SK-N-SH (cell line): ENCODE measurements at regions not wholly inside any gene's neighbourhood (a gene's known extent, or its start where the extent isn't known, plus 50 kb on each side); places are given as distances from the start of the nearest gene placed in this dataset.

Experiments used
- CTCF ChIA-PET: fragments of 300-600, 350-600 bp; formaldehyde crosslinking; extraction: SDS; loops from one replicate; lab custom pipeline; 2021; lab: Yijun Ruan, JAX
- POLR2A ChIA-PET: fragments of 350-600 bp; sonication (Branson Sonifier 250); formaldehyde crosslinking; extraction: SDS; loops from one replicate; lab custom pipeline; 2020; ENCODE audit warnings: antibody characterized with exemption, inconsistent platforms; lab: Yijun Ruan, JAX
- DNase-seq: peaks from one replicate; pipeline ENCODE4 v3.0.0; 2012
- H2AFZ ChIP-seq: fragments of 200-600 bp; sonication (generic); 2 replicates; pipeline ENCODE4 v1.8.1; 2016; ENCODE audit warnings: antibody characterized with exemption, mild to moderate bottlenecking, low read depth
- H3F3A ChIP-seq: fragments of 200-600 bp; sonication (generic); replicated peaks from 2 replicates; pipeline ENCODE3; 2016; ENCODE audit warnings: antibody characterized with exemption, mild to moderate bottlenecking; ENCODE audit not compliant: insufficient read depth
- H3K27ac ChIP-seq, 2 experiments: fragments of 200-500 bp in 1 of 2; fragments of 200-600 bp in 1 of 2; sonication (Bioruptor generic) in 1 of 2; sonication (generic), shearing (Covaris generic) in 1 of 2; 2 replicates each; pipeline versions ENCODE4 v1.5.1 to v1.6.1; 2014 to 2016; ENCODE audit warnings: low read depth in 2 of 2, inconsistent platforms in 1 of 2, low read length in 1 of 2, mild to moderate bottlenecking in 1 of 2, mixed read lengths in 1 of 2
- H3K27me3 ChIP-seq: fragments of 200-600 bp; sonication (generic), shearing (Covaris generic); 2 replicates; pipeline ENCODE4 v1.6.1; 2016; ENCODE audit warnings: mixed run types; ENCODE audit not compliant: insufficient read depth
- H3K36me3 ChIP-seq, 2 experiments: fragments of 200-500 bp in 1 of 2; fragments of 200-600 bp in 1 of 2; sonication (Bioruptor generic) in 1 of 2; sonication (generic) in 1 of 2; replicated peaks in 1 of 2; 2 replicates each; pipeline versions ENCODE3 to v1.5.1; 2014 to 2016; ENCODE audit warnings: low read length in 1 of 2, mild to moderate bottlenecking in 1 of 2; ENCODE audit not compliant: insufficient read depth in 2 of 2, control insufficient read depth in 1 of 2
- H3K4me1 ChIP-seq, 2 experiments: fragments of 200-500 bp in 1 of 2; fragments of 200-600 bp in 1 of 2; sonication (Bioruptor generic) in 1 of 2; sonication (generic), shearing (Covaris generic) in 1 of 2; 2 replicates each; pipeline versions ENCODE4 v1.5.1 to v1.6.1; 2014 to 2016; ENCODE audit warnings: low read depth in 1 of 2, low read length in 1 of 2, mixed run types in 1 of 2; ENCODE audit not compliant: insufficient read depth in 2 of 2, control insufficient read depth in 1 of 2
- H3K4me2 ChIP-seq: fragments of 200-600 bp; sonication (generic), shearing (Covaris generic); 2 replicates; pipeline ENCODE4 v1.6.1; 2017; ENCODE audit warnings: mixed run types
- H3K4me3 ChIP-seq, 2 experiments: fragments of 200-500 bp in 1 of 2; fragments of 200-600 bp in 1 of 2; sonication (Bioruptor generic) in 1 of 2; sonication (generic), shearing (Covaris generic) in 1 of 2; 2 replicates each; pipeline versions ENCODE4 v1.5.1 to v1.8.1; 2014 to 2016; ENCODE audit warnings: low read depth in 2 of 2, inconsistent platforms in 1 of 2, low read length in 1 of 2, mild to moderate bottlenecking in 1 of 2, mixed read lengths in 1 of 2, moderate library complexity in 1 of 2
- H3K79me2 ChIP-seq: fragments of 200-600 bp; sonication (generic); 2 replicates; pipeline ENCODE4 v1.8.1; 2017; ENCODE audit warnings: mild to moderate bottlenecking; ENCODE audit not compliant: insufficient read depth
- H3K9ac ChIP-seq: fragments of 200-600 bp; sonication (generic); 2 replicates; pipeline ENCODE4 v1.6.1; 2017; ENCODE audit warnings: mixed run types
- H3K9me2 ChIP-seq: fragments of 200-600 bp; sonication (generic); 2 replicates; pipeline ENCODE4 v1.6.1; 2017; ENCODE audit warnings: mixed run types
- H3K9me3 ChIP-seq: fragments of 200-600 bp; sonication (generic); 2 replicates; pipeline ENCODE4 v1.6.1; 2017; ENCODE audit warnings: mixed run types, mild to moderate bottlenecking, moderate library complexity
- H4K20me1 ChIP-seq: fragments of 200-600 bp; sonication (generic); 2 replicates; pipeline ENCODE4 v1.6.1; 2017; ENCODE audit warnings: mild to moderate bottlenecking, mixed run types; ENCODE audit not compliant: insufficient read depth
- CHD2 ChIP-seq: fragments of 150-350 bp; IDR thresholded peaks from 2 replicates; pipeline ENCODE4 v1.6.1; 2018; ENCODE audit warnings: low read length; ENCODE audit not compliant: partially characterized antibody
- FOXJ3 ChIP-seq: sonication (generic); formaldehyde crosslinking; IDR thresholded peaks from 2 replicates; pipeline ENCODE4 v1.5.1; 2020; ENCODE audit warnings: mild to moderate bottlenecking, missing genetic modification reagents
- GABPA ChIP-seq: IDR thresholded peaks from 2 replicates; pipeline ENCODE4 v1.4.0; 2012; ENCODE audit warnings: low read depth, mild to moderate bottlenecking
- GATA2 ChIP-seq: sonication (generic); formaldehyde crosslinking; IDR thresholded peaks from 2 replicates; pipeline ENCODE4 v1.5.0; 2020; ENCODE audit warnings: mild to moderate bottlenecking, missing genetic modification reagents
- JUND ChIP-seq: IDR thresholded peaks from 2 replicates; pipeline ENCODE4 v1.4.0; 2012
- MAX ChIP-seq: IDR thresholded peaks from 2 replicates; pipeline ENCODE4 v1.4.0; 2012; ENCODE audit warnings: low read depth
- NRF1 ChIP-seq: IDR thresholded peaks from 2 replicates; pipeline ENCODE4 v1.6.1; 2012; ENCODE audit warnings: low read depth, mild to moderate bottlenecking, low read length
- POLR2AphosphoS5 ChIP-seq: IDR thresholded peaks from 2 replicates; pipeline ENCODE4 v1.6.1; 2012; ENCODE audit warnings: low read depth, low read length
- RAD21 ChIP-seq: IDR thresholded peaks from 2 replicates; pipeline ENCODE4 v1.6.1; 2012; ENCODE audit warnings: mild to moderate bottlenecking, low read length
- RCOR1 ChIP-seq: fragments of 150-350 bp; IDR thresholded peaks from 2 replicates; pipeline ENCODE4 v1.6.1; 2017; ENCODE audit warnings: antibody characterized with exemption, low read length
- RFX5 ChIP-seq: IDR thresholded peaks from 2 replicates; pipeline ENCODE4 v1.6.1; 2012; ENCODE audit warnings: mild to moderate bottlenecking, improper control_type of control experiment, low read length
- SIN3A ChIP-seq: IDR thresholded peaks from 2 replicates; pipeline ENCODE4 v1.6.1; 2012; ENCODE audit warnings: low read depth, mild to moderate bottlenecking, low read length, moderate library complexity, borderline replicate concordance
- SMC3 ChIP-seq: IDR thresholded peaks from 2 replicates; pipeline ENCODE4 v1.6.1; 2012; ENCODE audit warnings: low read depth, low read length, improper control_type of control experiment
- TEAD4 ChIP-seq: IDR thresholded peaks from 2 replicates; pipeline ENCODE4 v1.4.0; 2012; ENCODE audit warnings: mild to moderate bottlenecking, borderline replicate concordance; ENCODE audit not compliant: insufficient read depth
- WGBS: methylation state at CpG from one replicate; pipeline ENCODE4 v1.1.6; 2017; ENCODE audit warnings: low lambda C conversion rate; 5-methylcytosine and 5-hydroxymethylcytosine counted together
- TF ChIP-seq, protein P1 (sequence below): fragments of 200-600 bp; sonication (generic); IDR thresholded peaks from 2 replicates; pipeline ENCODE4 v1.6.1; 2017; ENCODE audit warnings: antibody characterized with exemption, mild to moderate bottlenecking, moderate library complexity

DNA sequence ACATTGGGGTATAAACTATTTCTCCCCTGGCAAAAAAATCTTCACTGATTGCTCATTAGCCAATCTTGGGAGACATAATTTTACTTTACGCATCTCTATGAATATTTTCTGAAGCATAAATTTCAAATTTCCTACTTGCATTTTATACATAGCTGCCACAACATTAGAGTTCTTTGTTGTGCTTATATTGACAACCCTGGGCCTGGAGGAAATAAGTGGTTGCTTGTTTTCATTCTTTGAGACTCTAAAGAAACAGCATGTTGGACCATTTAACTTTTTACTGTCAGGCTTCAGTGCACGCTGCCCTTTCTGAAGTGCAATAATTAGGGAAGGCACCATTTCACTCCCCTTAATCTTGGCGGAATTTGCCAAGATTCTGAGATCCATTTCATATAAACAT lies 142.6 kb downstream of the MRPS30 start:
- Histone ChIP-seq H2AFZ (no peak overlapping the region), H3K9ac (no peak overlapping the region), H3F3A (no peaks in the 10 kb centered on the region), H3K27me3 (no peaks in the 10 kb centered on the region; the same call in 1 of the 2 replicates), H3K36me3 (no peaks in the 10 kb centered on the region), H3K4me3 (no peak overlapping the region), H3K4me1 (no peaks in the 10 kb centered on the region), H3K27ac (no peak overlapping the region), H3K4me2 (no peak overlapping the region), H3K79me2 (no peaks in the 10 kb centered on the region), H3K9me2 (no peaks in the 10 kb centered on the region), H3K9me3 (no peaks in the 10 kb centered on the region), H4K20me1 (no peaks in the 10 kb centered on the region)
- ChIA-PET POLR2A (no interaction called here), CTCF (interaction anchor here (1.6 to 2.3 kb wide), 3 partner anchors 9 to 87 kb away, joined by 4 to 17 read pairs (median 4); no protein-coding TSS in a partner anchor)
- TF ChIP-seq RFX5 (no peak), SMC3 (no peak), GATA2 (no peak), MAX (no peak), CHD2 (no peak), RCOR1 (no peak), POLR2AphosphoS5 (no peak), NRF1 (no peak), SIN3A (no peak), FOXJ3 (no peak), GABPA (no peak)
- TF ChIP-seq, protein P1, sequence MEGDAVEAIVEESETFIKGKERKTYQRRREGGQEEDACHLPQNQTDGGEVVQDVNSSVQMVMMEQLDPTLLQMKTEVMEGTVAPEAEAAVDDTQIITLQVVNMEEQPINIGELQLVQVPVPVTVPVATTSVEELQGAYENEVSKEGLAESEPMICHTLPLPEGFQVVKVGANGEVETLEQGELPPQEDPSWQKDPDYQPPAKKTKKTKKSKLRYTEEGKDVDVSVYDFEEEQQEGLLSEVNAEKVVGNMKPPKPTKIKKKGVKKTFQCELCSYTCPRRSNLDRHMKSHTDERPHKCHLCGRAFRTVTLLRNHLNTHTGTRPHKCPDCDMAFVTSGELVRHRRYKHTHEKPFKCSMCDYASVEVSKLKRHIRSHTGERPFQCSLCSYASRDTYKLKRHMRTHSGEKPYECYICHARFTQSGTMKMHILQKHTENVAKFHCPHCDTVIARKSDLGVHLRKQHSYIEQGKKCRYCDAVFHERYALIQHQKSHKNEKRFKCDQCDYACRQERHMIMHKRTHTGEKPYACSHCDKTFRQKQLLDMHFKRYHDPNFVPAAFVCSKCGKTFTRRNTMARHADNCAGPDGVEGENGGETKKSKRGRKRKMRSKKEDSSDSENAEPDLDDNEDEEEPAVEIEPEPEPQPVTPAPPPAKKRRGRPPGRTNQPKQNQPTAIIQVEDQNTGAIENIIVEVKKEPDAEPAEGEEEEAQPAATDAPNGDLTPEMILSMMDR, result no peak
- DNase-seq, result no peak
- 5% methylated on average over 3 of the region's 3 CpGs for WGBS

- H3F3A ChIP-seq, result no peaks in the 10 kb centered on the region
- peak; percentile 23 for DNase-seq
- no peak overlapping the region; a peak in 1 of 4 replicates for H3K4me3 ChIP-seq
- CTCF ChIA-PET, result interaction anchor here (0.6 to 2.3 kb wide), 8 partner anchors 10 to 86 kb away, joined by 3 to 17 read pairs (median 4); no protein-coding TSS in a partner anchor
- no peaks in the 10 kb centered on the region for H3K4me1 ChIP-seq
- no peak overlapping the region for H3K4me2 ChIP-seq
- TF ChIP-seq, protein P1, result peak; percentile 74
- no peak for TF ChIP-seq TEAD4
- TF ChIP-seq RAD21, result peak; percentile 53
- TF ChIP-seq JUND, result no peak
- TF ChIP-seq CHD2, result no peak
- TF ChIP-seq SMC3, result peak; percentile 46
- no peaks in the 10 kb centered on the region for H3K79me2 ChIP-seq
- POLR2A ChIA-PET, result no interaction called here
- no peaks in the 10 kb centered on the region for H3K9me2 ChIP-seq
- H3K9ac ChIP-seq, result no peak overlapping the region
- H3K9me3 ChIP-seq, result no peaks in the 10 kb centered on the region
- H2AFZ ChIP-seq, result no peak overlapping the region
- H3K27me3 ChIP-seq, result no peaks in the 10 kb centered on the region; the same call in 1 of the 2 replicates
- H4K20me1 ChIP-seq, result no peaks in the 10 kb centered on the region
- no peak overlapping the region for H3K27ac ChIP-seq
- 0% methylated on average over 1 of the region's 1 CpG for WGBS
- no peaks in the 10 kb centered on the region for H3K36me3 ChIP-seq
Measured at GRCh38 chr5:44952376-44952775, 143.6 kb downstream of the MRPS30 start.
